Loucy (cell line): ENCODE measurements at regions not wholly inside any gene's neighbourhood (a gene's known extent, or its start where the extent isn't known, plus 50 kb on each side); places are given as distances from the start of the nearest gene placed in this dataset.

Source experiments
- CTCF ChIP-seq: fragments of 200-600 bp; sonication (generic); conservative IDR thresholded peaks from 2 replicates; pipeline ENCODE4 v1.5.1; 2014; ENCODE audit warnings: mild to moderate bottlenecking, antibody characterized with exemption, low read length
- EZH2phosphoT487 ChIP-seq: fragments of 200-600 bp; IDR thresholded peaks from 2 replicates; pipeline ENCODE4 v1.6.1; 2018; ENCODE audit warnings: antibody characterized with exemption, mild to moderate bottlenecking, moderate library complexity, borderline replicate concordance

DNA sequence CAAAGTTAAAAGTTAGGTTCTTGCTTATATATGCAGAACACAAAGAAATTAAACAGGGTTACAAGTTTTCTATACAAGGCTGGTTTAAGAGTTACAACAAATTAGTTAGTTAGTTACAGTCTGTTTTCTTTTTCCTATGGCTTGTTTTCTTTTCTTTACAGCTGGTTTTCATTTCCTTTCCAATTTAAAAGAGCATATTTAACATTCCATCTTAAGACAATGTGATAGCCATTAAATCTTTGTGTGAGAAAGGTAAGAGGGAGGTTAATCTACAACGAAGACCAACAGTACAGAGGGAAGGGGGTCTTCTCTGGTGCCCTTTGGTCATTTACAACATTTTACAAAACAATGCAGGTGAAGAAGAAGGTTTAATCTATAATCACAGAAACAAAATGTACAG lies 290.6 kb downstream of the ZNF674 start:
- TF ChIP-seq CTCF (no peak), EZH2phosphoT487 (no peak)
